Neural cell (in vitro differentiated cells): ENCODE measurements at regions not wholly inside any gene's neighbourhood (a gene's known extent, or its start where the extent isn't known, plus 50 kb on each side); places are given as distances from the start of the nearest gene placed in this dataset.

Experiments used
- H2AFZ ChIP-seq: fragments of 200-600, 300-800 bp; sonication (generic), shearing (Covaris generic); 2 replicates; pipeline ENCODE4 v1.6.0; 2014; ENCODE audit warnings: low read depth, mild to moderate bottlenecking, antibody characterized with exemption, low read length, moderate library complexity
- H3F3A ChIP-seq: fragments of 200-600 bp; shearing (Covaris generic); 2 replicates; pipeline ENCODE4 v1.6.1; 2016; ENCODE audit warnings: mild to moderate bottlenecking, moderate library complexity, mixed read lengths, antibody characterized with exemption, low read length; ENCODE audit not compliant: insufficient read depth, poor library complexity, severe bottlenecking
- H3K27ac ChIP-seq: fragments of 200-600, 300-800 bp; sonication (generic), shearing (Covaris generic); 2 replicates; pipeline ENCODE4 v1.5.1; 2014; ENCODE audit warnings: mild to moderate bottlenecking, low read length, moderate library complexity
- H3K27me3 ChIP-seq: fragments of 300-800, 200-600 bp; sonication (generic), shearing (Covaris generic); 2 replicates; pipeline ENCODE4 v1.6.0; 2014; ENCODE audit warnings: mild to moderate bottlenecking, low read depth, low read length, moderate library complexity; ENCODE audit not compliant: insufficient read depth
- H3K36me3 ChIP-seq: fragments of 300-800, 200-600 bp; sonication (generic), shearing (Covaris generic); 2 replicates; pipeline ENCODE4 v1.5.1; 2014; ENCODE audit warnings: mild to moderate bottlenecking, antibody characterized with exemption, low read length, moderate library complexity; ENCODE audit not compliant: insufficient read depth
- H3K4me2 ChIP-seq: fragments of 300-800, 200-600 bp; sonication (generic), shearing (Covaris generic); 2 replicates; pipeline ENCODE4 v1.6.0; 2014; ENCODE audit warnings: mild to moderate bottlenecking, low read length
- H3K4me3 ChIP-seq: fragments of 300-800, 200-600 bp; sonication (generic), shearing (Covaris generic); 2 replicates; pipeline ENCODE4 v1.5.1; 2014; ENCODE audit warnings: mild to moderate bottlenecking, low read length, moderate library complexity
- H3K79me2 ChIP-seq: fragments of 200-600 bp; shearing (Covaris generic); replicated peaks from 2 replicates; pipeline ENCODE4 v1.6.0; 2014; ENCODE audit warnings: mild to moderate bottlenecking, low read length, moderate library complexity; ENCODE audit not compliant: insufficient read depth
- H3K9ac ChIP-seq: fragments of 300-800, 200-600 bp; sonication (generic), shearing (Covaris generic); 2 replicates; pipeline ENCODE4 v1.6.1; 2016; ENCODE audit warnings: mild to moderate bottlenecking, low read length, mixed read lengths
- H3K9me2 ChIP-seq: fragments of 200-600 bp; shearing (Covaris generic); 2 replicates; pipeline ENCODE4 v1.6.1; 2016; ENCODE audit warnings: mild to moderate bottlenecking, low read length, mixed read lengths; ENCODE audit not compliant: insufficient read depth
- H3K9me3 ChIP-seq: fragments of 200-600, 300-800 bp; sonication (generic), shearing (Covaris generic); 2 replicates; pipeline ENCODE4 v1.6.1; 2016; ENCODE audit warnings: mild to moderate bottlenecking, mixed run types, low read length, moderate library complexity, mixed read lengths
- H4K20me1 ChIP-seq: fragments of 200-600 bp; shearing (Covaris generic); 2 replicates; pipeline ENCODE4 v1.6.1; 2016; ENCODE audit warnings: mild to moderate bottlenecking, mixed run types; ENCODE audit not compliant: insufficient read depth
- EP300 ChIP-seq: fragments of 450-650 bp; conservative IDR thresholded peaks from 2 replicates; pipeline ENCODE4 v1.6.1; 2014; ENCODE audit warnings: antibody characterized with exemption, mild to moderate bottlenecking, moderate library complexity; ENCODE audit not compliant: poor library complexity, severe bottlenecking
- EZH2 ChIP-seq: fragments of 200-600, 300-800 bp; shearing (Covaris generic), sonication (generic); IDR thresholded peaks from 2 replicates; pipeline ENCODE4 v1.6.1; 2014; ENCODE audit warnings: antibody characterized with exemption, low read length, borderline replicate concordance, mild to moderate bottlenecking; ENCODE audit not compliant: insufficient read depth, poor library complexity, severe bottlenecking
- MXI1 ChIP-seq: fragments of 450-650 bp; conservative IDR thresholded peaks from 2 replicates; pipeline ENCODE4 v1.6.1; 2014; ENCODE audit warnings: antibody characterized with exemption, mild to moderate bottlenecking; ENCODE audit not compliant: poor library complexity, severe bottlenecking
- POLR2AphosphoS5 ChIP-seq: IDR thresholded peaks from 2 replicates; pipeline ENCODE4 v1.6.1; 2012
- RAD21 ChIP-seq: fragments of 450-650 bp; conservative IDR thresholded peaks from 2 replicates; pipeline ENCODE4 v1.6.1; 2014; ENCODE audit warnings: antibody characterized with exemption, mild to moderate bottlenecking, moderate library complexity
- SMC3 ChIP-seq: fragments of 450-650 bp; conservative IDR thresholded peaks from 2 replicates; pipeline ENCODE4 v1.6.1; 2014; ENCODE audit warnings: antibody characterized with exemption, mild to moderate bottlenecking, moderate library complexity; ENCODE audit not compliant: poor library complexity
- TAF1 ChIP-seq: IDR thresholded peaks from 2 replicates; pipeline ENCODE4 v1.6.1; 2012; ENCODE audit warnings: low read depth
- TF ChIP-seq, protein P1 (sequence below): IDR thresholded peaks from 2 replicates; pipeline ENCODE4 v1.6.1; 2012; ENCODE audit warnings: borderline replicate concordance
- TF ChIP-seq, protein P2 (sequence below): fragments of 450-650 bp; IDR thresholded peaks from 2 replicates; pipeline ENCODE4 v1.5.1; 2014; ENCODE audit warnings: antibody characterized with exemption, mild to moderate bottlenecking, moderate library complexity; ENCODE audit not compliant: poor library complexity, severe bottlenecking

DNA sequence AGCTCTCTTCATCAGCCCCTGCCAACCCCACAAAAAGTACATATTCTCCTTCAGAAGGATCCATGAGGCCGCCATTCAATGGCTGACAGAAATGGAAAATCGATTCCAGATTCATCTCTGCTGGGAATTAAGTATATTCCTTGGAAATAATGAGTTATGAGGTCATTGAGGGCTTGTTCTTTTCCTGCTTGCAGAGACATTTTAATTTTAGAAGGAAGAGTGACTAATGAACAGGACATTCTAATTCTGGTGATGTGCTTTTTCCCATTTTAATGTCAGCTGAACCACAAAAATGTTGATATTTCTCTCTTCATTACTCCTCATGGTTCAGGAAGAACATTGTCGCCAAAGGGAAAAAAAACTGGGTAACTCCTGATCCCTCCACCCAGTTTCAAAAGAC is 314.0 kb downstream of the PIK3R1 start:
- H3K9ac ChIP-seq = no peak overlapping the region
- no peaks in the 10 kb centered on the region for H3K9me3 ChIP-seq
- no peak for TF ChIP-seq MXI1
- no peak for TF ChIP-seq SMC3
- no peak for TF ChIP-seq RAD21
- no peak for TF ChIP-seq POLR2AphosphoS5
- H3K79me2 ChIP-seq = no peaks in the 10 kb centered on the region
- no peaks in the 10 kb centered on the region for H4K20me1 ChIP-seq
- H2AFZ ChIP-seq = no peak overlapping the region
- no peaks in the 10 kb centered on the region for H3K9me2 ChIP-seq
- H3K36me3 ChIP-seq = no peaks in the 10 kb centered on the region
- H3K27ac ChIP-seq = no peak overlapping the region
- no peaks in the 10 kb centered on the region for H3K27me3 ChIP-seq
- H3K4me2 ChIP-seq = no peak overlapping the region
- H3K4me3 ChIP-seq = no peak overlapping the region
- H3F3A ChIP-seq = no peaks in the 10 kb centered on the region

DNA sequence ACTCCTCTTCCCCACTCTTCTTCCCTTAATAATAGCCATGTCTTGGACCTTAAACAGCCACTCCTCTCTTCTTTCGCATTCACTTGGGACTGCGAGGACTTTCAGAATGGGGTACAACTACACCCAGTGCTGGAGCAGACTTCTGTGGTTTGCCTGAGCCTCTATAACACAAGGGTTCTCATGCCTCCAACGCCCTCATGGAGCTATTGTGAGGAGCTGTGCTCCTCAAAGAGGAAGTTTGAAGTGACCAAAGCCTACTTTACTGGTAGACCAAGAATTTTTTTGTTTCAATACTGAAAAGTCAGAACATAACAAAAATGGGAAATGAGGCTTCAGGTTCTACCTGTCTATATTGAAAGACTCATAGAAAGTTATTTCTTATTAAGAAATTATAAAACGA is 316.4 kb downstream of the PIK3R1 start:
- Histone ChIP-seq H3K9me3 (no peaks in the 10 kb centered on the region), H4K20me1 (no peaks in the 10 kb centered on the region), H3K9me2 (no peaks in the 10 kb centered on the region), H3K27me3 (no peaks in the 10 kb centered on the region), H3K9ac (no peak overlapping the region), H3F3A (no peaks in the 10 kb centered on the region), H3K79me2 (no peaks in the 10 kb centered on the region), H3K4me2 (no peak overlapping the region), H3K27ac (no peak overlapping the region), H3K36me3 (no peaks in the 10 kb centered on the region), H2AFZ (no peak overlapping the region), H3K4me3 (no peak overlapping the region)
- TF ChIP-seq EZH2 (no peak), RAD21 (no peak), TAF1 (no peak), EP300 (no peak), MXI1 (no peak), POLR2AphosphoS5 (no peak), SMC3 (no peak)
- TF ChIP-seq, protein P1, sequence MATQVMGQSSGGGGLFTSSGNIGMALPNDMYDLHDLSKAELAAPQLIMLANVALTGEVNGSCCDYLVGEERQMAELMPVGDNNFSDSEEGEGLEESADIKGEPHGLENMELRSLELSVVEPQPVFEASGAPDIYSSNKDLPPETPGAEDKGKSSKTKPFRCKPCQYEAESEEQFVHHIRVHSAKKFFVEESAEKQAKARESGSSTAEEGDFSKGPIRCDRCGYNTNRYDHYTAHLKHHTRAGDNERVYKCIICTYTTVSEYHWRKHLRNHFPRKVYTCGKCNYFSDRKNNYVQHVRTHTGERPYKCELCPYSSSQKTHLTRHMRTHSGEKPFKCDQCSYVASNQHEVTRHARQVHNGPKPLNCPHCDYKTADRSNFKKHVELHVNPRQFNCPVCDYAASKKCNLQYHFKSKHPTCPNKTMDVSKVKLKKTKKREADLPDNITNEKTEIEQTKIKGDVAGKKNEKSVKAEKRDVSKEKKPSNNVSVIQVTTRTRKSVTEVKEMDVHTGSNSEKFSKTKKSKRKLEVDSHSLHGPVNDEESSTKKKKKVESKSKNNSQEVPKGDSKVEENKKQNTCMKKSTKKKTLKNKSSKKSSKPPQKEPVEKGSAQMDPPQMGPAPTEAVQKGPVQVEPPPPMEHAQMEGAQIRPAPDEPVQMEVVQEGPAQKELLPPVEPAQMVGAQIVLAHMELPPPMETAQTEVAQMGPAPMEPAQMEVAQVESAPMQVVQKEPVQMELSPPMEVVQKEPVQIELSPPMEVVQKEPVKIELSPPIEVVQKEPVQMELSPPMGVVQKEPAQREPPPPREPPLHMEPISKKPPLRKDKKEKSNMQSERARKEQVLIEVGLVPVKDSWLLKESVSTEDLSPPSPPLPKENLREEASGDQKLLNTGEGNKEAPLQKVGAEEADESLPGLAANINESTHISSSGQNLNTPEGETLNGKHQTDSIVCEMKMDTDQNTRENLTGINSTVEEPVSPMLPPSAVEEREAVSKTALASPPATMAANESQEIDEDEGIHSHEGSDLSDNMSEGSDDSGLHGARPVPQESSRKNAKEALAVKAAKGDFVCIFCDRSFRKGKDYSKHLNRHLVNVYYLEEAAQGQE = no peak
- TF ChIP-seq, protein P2, sequence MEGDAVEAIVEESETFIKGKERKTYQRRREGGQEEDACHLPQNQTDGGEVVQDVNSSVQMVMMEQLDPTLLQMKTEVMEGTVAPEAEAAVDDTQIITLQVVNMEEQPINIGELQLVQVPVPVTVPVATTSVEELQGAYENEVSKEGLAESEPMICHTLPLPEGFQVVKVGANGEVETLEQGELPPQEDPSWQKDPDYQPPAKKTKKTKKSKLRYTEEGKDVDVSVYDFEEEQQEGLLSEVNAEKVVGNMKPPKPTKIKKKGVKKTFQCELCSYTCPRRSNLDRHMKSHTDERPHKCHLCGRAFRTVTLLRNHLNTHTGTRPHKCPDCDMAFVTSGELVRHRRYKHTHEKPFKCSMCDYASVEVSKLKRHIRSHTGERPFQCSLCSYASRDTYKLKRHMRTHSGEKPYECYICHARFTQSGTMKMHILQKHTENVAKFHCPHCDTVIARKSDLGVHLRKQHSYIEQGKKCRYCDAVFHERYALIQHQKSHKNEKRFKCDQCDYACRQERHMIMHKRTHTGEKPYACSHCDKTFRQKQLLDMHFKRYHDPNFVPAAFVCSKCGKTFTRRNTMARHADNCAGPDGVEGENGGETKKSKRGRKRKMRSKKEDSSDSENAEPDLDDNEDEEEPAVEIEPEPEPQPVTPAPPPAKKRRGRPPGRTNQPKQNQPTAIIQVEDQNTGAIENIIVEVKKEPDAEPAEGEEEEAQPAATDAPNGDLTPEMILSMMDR = no peak

DNA sequence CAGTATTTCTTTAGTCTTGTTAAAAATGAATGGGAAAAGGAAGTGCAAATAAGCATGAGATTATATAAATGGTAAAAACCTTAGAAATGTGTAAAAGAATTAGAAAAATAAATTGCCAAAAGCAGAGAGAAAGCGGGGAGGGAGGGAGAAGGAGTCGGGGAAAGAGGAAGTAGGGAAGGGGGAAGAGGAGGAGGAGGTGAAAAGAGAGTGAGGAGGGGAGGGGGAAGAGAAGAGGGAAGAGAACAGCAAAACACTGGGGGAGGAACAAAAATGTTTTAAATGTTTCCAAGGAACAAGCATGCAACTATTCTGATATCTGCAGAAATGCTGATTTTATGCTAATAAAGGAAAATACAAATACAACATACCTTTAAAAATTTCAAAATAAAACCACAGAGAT is 317.5 kb downstream of the PIK3R1 start:
- no peaks in the 10 kb centered on the region for H3K36me3 ChIP-seq
- no peak overlapping the region for H2AFZ ChIP-seq
- H3K9ac ChIP-seq = no peak overlapping the region
- no peaks in the 10 kb centered on the region for H3K79me2 ChIP-seq
- no peaks in the 10 kb centered on the region for H3K9me3 ChIP-seq
- H3K4me2 ChIP-seq = no peak overlapping the region
- no peak for TF ChIP-seq SMC3
- TF ChIP-seq MXI1 = no peak
- TF ChIP-seq, protein P1 = no peak
- no peak for TF ChIP-seq POLR2AphosphoS5
- TF ChIP-seq, protein P2 = no peak
- no peak for TF ChIP-seq TAF1
- TF ChIP-seq RAD21 = no peak
- TF ChIP-seq EZH2 = no peak
- no peak for TF ChIP-seq EP300
- H3K4me3 ChIP-seq = no peak overlapping the region
- no peaks in the 10 kb centered on the region for H4K20me1 ChIP-seq
- no peaks in the 10 kb centered on the region for H3K9me2 ChIP-seq
- no peaks in the 10 kb centered on the region for H3K27me3 ChIP-seq
- no peak overlapping the region for H3K27ac ChIP-seq
- no peaks in the 10 kb centered on the region for H3F3A ChIP-seq
